ENCODE measurements at regions not wholly inside any gene's neighbourhood (a gene's known extent, or its start where the extent isn't known, plus 50 kb on each side); places are given as distances from the start of the nearest gene placed in this dataset.

DNA sequence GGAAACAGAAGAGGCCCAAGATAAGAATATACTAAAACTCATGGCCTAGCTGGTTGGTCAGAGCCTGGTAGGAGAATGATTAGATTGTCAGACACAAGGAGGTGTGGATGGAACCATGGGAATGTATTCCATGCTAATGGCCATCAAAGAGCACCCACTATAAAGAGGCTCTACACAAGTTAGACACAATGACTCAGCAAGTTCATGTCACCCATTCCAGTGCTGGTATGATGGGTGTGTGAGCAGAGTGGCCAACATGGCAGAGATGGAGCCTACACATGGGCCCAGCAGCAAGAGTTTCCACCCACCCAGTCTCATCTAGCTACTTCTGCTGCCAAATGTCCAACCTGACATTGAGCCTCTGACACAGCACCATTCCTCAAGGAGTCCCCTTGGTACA, 97.5 kb upstream of the COG2 start:
- no peak for TF ChIP-seq POLR2AphosphoS5 (IDR thresholded peaks at IDR 0.05)
- no peak for TF ChIP-seq EZH2 (IDR thresholded peaks at IDR 0.05; ENCODE audit: borderline replicate concordance, insufficient read depth, low read length, poor library complexity, severe bottlenecking)
- TF ChIP-seq, protein P1, sequence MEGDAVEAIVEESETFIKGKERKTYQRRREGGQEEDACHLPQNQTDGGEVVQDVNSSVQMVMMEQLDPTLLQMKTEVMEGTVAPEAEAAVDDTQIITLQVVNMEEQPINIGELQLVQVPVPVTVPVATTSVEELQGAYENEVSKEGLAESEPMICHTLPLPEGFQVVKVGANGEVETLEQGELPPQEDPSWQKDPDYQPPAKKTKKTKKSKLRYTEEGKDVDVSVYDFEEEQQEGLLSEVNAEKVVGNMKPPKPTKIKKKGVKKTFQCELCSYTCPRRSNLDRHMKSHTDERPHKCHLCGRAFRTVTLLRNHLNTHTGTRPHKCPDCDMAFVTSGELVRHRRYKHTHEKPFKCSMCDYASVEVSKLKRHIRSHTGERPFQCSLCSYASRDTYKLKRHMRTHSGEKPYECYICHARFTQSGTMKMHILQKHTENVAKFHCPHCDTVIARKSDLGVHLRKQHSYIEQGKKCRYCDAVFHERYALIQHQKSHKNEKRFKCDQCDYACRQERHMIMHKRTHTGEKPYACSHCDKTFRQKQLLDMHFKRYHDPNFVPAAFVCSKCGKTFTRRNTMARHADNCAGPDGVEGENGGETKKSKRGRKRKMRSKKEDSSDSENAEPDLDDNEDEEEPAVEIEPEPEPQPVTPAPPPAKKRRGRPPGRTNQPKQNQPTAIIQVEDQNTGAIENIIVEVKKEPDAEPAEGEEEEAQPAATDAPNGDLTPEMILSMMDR (IDR thresholded peaks at IDR 0.05; ENCODE audit: poor library complexity, severe bottlenecking): no peak
- TF ChIP-seq MXI1 (conservative IDR thresholded peaks at IDR 0.05; ENCODE audit: poor library complexity, severe bottlenecking): no peak
- TF ChIP-seq EP300 (conservative IDR thresholded peaks at IDR 0.05; ENCODE audit: poor library complexity, severe bottlenecking): no peak
